GM12865 (cell line): ENCODE measurements at regions not wholly inside any gene's neighbourhood (a gene's known extent, or its start where the extent isn't known, plus 50 kb on each side); places are given as distances from the start of the nearest gene placed in this dataset.

Experiments
- DNase-seq: peaks from one replicate; pipeline ENCODE4 v3.0.0; 2010; ENCODE audit warnings: low read depth
- H3K4me3 ChIP-seq: 2 replicates; pipeline ENCODE4 v1.5.1; 2011; ENCODE audit warnings: mild to moderate bottlenecking, low read depth, low read length, control low read depth
- CTCF ChIP-seq: IDR thresholded peaks from 2 replicates; pipeline ENCODE4 v1.5.1; 2011; ENCODE audit warnings: low read length, control low read depth, low read depth, inconsistent platforms; ENCODE audit not compliant: insufficient read depth; ENCODE audit errors: missing control alignments

- no peak for DNase-seq
- no peak for TF ChIP-seq CTCF
- H3K4me3 ChIP-seq: no peak overlapping the region
These were observed 206.9 kb upstream of the ADRA1D start for GRCh38 chr20:4455996-4456395.

- H3K4me3 ChIP-seq: no peak overlapping the region
- DNase-seq: no peak
- no peak for TF ChIP-seq CTCF
These were observed 206.2 kb upstream of the ADRA1D start for GRCh38 chr20:4455301-4455701.

GRCh38 chr20:4454111-4454510 is 205.0 kb upstream of the ADRA1D start:
- no peak for DNase-seq
- TF ChIP-seq CTCF: no peak
- H3K4me3 ChIP-seq: no peak overlapping the region

- H3K4me3 ChIP-seq: no peak overlapping the region
- no peak for TF ChIP-seq CTCF
- no peak for DNase-seq
These were observed 204.3 kb upstream of the ADRA1D start for GRCh38 chr20:4453359-4453758.

- no peak for DNase-seq
- TF ChIP-seq CTCF: no peak
- no peak overlapping the region for H3K4me3 ChIP-seq
These were observed 202.5 kb upstream of the ADRA1D start for GRCh38 chr20:4451487-4452081.

GRCh38 chr20:4449957-4450715 is 201.0 kb upstream of the ADRA1D start:
- peak; percentile 1 for TF ChIP-seq CTCF
- no peak overlapping the region for H3K4me3 ChIP-seq
- DNase-seq: no peak

GRCh38 chr20:4445784-4446183 is 196.7 kb upstream of the ADRA1D start:
- H3K4me3 ChIP-seq: no peak overlapping the region
- TF ChIP-seq CTCF: no peak
- DNase-seq: no peak
